ENCODE measurements at regions not wholly inside any gene's neighbourhood (a gene's known extent, or its start where the extent isn't known, plus 50 kb on each side); places are given as distances from the start of the nearest gene placed in this dataset.
A peak's percentile ranks its signal among the peaks of the same experiment; 100 is the strongest.

DNA sequence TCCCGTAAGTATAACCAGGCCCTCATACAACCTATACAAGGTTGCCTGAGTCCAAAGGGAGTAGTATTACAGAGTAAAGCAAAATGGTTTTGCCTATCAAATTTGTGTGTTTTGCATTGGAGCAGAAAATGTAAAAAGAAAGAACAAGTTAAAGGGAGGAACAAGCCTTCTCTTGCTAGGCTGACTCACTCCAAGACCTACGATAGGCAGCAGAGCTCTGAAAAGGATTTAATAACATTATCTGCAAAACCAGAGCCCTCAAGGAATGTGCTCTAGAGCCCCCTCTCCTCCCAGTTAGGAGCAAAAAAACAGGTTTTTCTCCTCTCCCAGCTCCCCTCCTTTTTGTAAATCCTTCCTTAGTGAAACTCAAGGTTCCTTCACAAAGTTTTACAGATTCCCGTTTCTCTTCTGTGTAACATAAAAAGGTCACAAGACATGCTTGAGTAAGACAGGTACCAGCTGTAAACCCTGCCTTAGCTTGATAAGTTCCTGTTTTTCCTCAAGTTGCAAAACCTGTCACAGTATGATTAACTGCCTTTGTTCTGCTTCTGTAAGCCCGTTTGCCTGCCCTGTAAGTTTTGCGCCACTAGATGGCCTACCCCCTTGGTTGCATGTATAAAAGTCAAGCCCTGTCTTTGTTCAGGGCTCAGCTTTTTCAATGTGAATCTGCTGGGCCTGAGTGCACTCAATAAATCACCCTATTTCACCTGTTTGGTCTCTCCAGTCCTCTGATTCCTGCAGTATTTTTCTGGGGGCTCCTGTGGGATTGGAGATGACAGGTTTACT, 498.2 kb downstream of the KCNA4 start:
- H2AFZ ChIP-seq (ENCODE audit: low read depth, low read length) = no peak overlapping the region
- H3K79me2 ChIP-seq (ENCODE audit: insufficient read depth, low read length) = no peaks in the 10 kb centered on the region
- no peaks in the 10 kb centered on the region for H3K36me3 Mint-ChIP-seq (ENCODE audit: low read depth, unreplicated experiment)
- H4K20me1 ChIP-seq (ENCODE audit: insufficient read depth, low read length) = no peaks in the 10 kb centered on the region
- H3K4me3 ChIP-seq (ENCODE audit: insufficient read depth, low read depth, low read length) = no peak overlapping the region
- no peak overlapping the region for H3K4me3 Mint-ChIP-seq (ENCODE audit: unreplicated experiment)
- peaks cover 15% of the 10 kb centered on the region for H3K9me3 Mint-ChIP-seq (ENCODE audit: unreplicated experiment)
- no peak for TF ChIP-seq EZH2 (IDR thresholded peaks at IDR 0.05; ENCODE audit: insufficient read depth, low read length)
- TF ChIP-seq, protein P1, sequence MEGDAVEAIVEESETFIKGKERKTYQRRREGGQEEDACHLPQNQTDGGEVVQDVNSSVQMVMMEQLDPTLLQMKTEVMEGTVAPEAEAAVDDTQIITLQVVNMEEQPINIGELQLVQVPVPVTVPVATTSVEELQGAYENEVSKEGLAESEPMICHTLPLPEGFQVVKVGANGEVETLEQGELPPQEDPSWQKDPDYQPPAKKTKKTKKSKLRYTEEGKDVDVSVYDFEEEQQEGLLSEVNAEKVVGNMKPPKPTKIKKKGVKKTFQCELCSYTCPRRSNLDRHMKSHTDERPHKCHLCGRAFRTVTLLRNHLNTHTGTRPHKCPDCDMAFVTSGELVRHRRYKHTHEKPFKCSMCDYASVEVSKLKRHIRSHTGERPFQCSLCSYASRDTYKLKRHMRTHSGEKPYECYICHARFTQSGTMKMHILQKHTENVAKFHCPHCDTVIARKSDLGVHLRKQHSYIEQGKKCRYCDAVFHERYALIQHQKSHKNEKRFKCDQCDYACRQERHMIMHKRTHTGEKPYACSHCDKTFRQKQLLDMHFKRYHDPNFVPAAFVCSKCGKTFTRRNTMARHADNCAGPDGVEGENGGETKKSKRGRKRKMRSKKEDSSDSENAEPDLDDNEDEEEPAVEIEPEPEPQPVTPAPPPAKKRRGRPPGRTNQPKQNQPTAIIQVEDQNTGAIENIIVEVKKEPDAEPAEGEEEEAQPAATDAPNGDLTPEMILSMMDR (IDR thresholded peaks at IDR 0.05; ENCODE audit: insufficient read depth, low read depth, low read length) = peak; percentile 4
- no peaks in the 10 kb centered on the region for H3K36me3 ChIP-seq (ENCODE audit: insufficient read depth, low read length)
- H3K27me3 ChIP-seq (ENCODE audit: insufficient read depth, low read length) = no peaks in the 10 kb centered on the region
- no peak overlapping the region for H3K9ac ChIP-seq (ENCODE audit: low read length)
- H3K4me2 ChIP-seq (ENCODE audit: low read length) = no peak overlapping the region
- no peak overlapping the region for H3K27ac ChIP-seq (ENCODE audit: low read depth, low read length)
- FAIRE-seq = no peak
- no peaks in the 10 kb centered on the region for H3K4me1 ChIP-seq (ENCODE audit: insufficient read depth, low read length)
- no peak for DNase-seq (ENCODE audit: low read depth)
- H3K9me3 ChIP-seq (ENCODE audit: insufficient read depth, low read depth, low read length) = no peaks in the 10 kb centered on the region
- H3K27me3 Mint-ChIP-seq (ENCODE audit: low read depth, unreplicated experiment) = no peaks in the 10 kb centered on the region
- H3K27ac Mint-ChIP-seq (ENCODE audit: unreplicated experiment) = no peak overlapping the region
- H3K4me1 Mint-ChIP-seq (ENCODE audit: low read depth, unreplicated experiment) = no peaks in the 10 kb centered on the region

DNA sequence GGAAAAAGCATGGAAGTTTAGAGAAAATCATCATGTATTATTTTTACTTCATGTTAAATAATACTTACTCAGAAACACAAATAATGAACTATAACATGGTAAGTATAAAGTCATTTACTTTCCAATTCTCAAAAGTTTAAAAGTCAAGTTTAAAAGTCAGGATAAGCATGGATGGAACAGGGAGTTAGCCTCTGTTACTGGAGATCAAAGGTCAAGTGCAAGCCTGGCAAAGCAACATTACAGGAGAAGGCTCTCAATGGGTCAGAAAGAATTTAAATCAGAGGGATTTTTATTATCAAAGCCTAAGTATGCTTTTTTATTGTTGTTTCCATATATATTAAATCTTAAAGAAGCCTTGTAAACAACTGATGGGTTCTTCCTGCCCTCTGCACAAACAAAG, 505.4 kb downstream of the KCNA4 start:
- Mint-ChIP-seq H3K4me1 (ENCODE audit: low read depth, unreplicated experiment) (no peaks in the 10 kb centered on the region), H3K27me3 (ENCODE audit: low read depth, unreplicated experiment) (no peaks in the 10 kb centered on the region), H3K27ac (ENCODE audit: unreplicated experiment) (no peak overlapping the region), H3K9me3 (ENCODE audit: unreplicated experiment) (no peaks in the 10 kb centered on the region), H3K4me3 (ENCODE audit: unreplicated experiment) (no peak overlapping the region), H3K36me3 (ENCODE audit: low read depth, unreplicated experiment) (no peaks in the 10 kb centered on the region)
- no peak for DNase-seq (ENCODE audit: low read depth)
- Histone ChIP-seq H3K9me3 (ENCODE audit: insufficient read depth, low read depth, low read length) (no peaks in the 10 kb centered on the region), H3K4me2 (ENCODE audit: low read length) (no peak overlapping the region), H3K9ac (ENCODE audit: low read length) (no peak overlapping the region), H4K20me1 (ENCODE audit: insufficient read depth, low read length) (no peaks in the 10 kb centered on the region), H3K27me3 (ENCODE audit: insufficient read depth, low read length) (no peaks in the 10 kb centered on the region), H3K27ac (ENCODE audit: low read depth, low read length) (no peak overlapping the region), H3K4me1 (ENCODE audit: insufficient read depth, low read length) (no peaks in the 10 kb centered on the region), H3K36me3 (ENCODE audit: insufficient read depth, low read length) (no peaks in the 10 kb centered on the region), H3K79me2 (ENCODE audit: insufficient read depth, low read length) (no peaks in the 10 kb centered on the region), H3K4me3 (ENCODE audit: insufficient read depth, low read depth, low read length) (no peak overlapping the region), H2AFZ (ENCODE audit: low read depth, low read length) (no peak overlapping the region)
- FAIRE-seq = no peak
- TF ChIP-seq EZH2 (IDR thresholded peaks at IDR 0.05; ENCODE audit: insufficient read depth, low read length) = no peak
- TF ChIP-seq, protein P1 (IDR thresholded peaks at IDR 0.05; ENCODE audit: insufficient read depth, low read depth, low read length) = no peak

DNA sequence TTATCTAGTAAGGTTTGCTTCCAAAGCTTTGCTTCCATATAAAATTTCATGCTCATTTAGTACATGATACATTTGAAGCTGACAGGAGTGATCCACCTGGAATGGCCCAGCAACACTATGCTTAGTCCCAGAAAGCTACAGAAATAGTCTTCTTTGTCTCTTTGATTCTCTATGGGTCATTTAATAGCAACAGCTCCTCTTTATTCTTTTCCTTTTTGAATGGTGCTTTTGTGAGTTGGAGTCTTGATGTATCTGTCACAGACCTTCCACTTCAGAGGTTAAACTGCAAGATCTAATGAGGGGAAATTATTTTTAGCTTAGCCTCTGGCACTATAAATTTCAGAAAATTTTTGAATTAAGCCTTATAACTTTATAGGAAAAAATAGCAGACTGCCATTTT, 509.5 kb downstream of the KCNA4 start:
- H3K4me3 ChIP-seq (ENCODE audit: insufficient read depth, low read depth, low read length) = no peak overlapping the region
- H3K27me3 ChIP-seq (ENCODE audit: insufficient read depth, low read length) = no peaks in the 10 kb centered on the region
- H3K4me2 ChIP-seq (ENCODE audit: low read length) = no peak overlapping the region
- Mint-ChIP-seq H3K27ac (ENCODE audit: unreplicated experiment) (no peak overlapping the region), H3K36me3 (ENCODE audit: low read depth, unreplicated experiment) (no peaks in the 10 kb centered on the region), H3K4me1 (ENCODE audit: low read depth, unreplicated experiment) (peaks cover 5% of the 10 kb centered on the region), H3K27me3 (ENCODE audit: low read depth, unreplicated experiment) (no peaks in the 10 kb centered on the region), H3K9me3 (ENCODE audit: unreplicated experiment) (no peaks in the 10 kb centered on the region), H3K4me3 (ENCODE audit: unreplicated experiment) (no peak overlapping the region)
- H3K9me3 ChIP-seq (ENCODE audit: insufficient read depth, low read depth, low read length) = no peaks in the 10 kb centered on the region
- H3K4me1 ChIP-seq (ENCODE audit: insufficient read depth, low read length) = no peaks in the 10 kb centered on the region
- H3K36me3 ChIP-seq (ENCODE audit: insufficient read depth, low read length) = no peaks in the 10 kb centered on the region
- H4K20me1 ChIP-seq (ENCODE audit: insufficient read depth, low read length) = no peaks in the 10 kb centered on the region
- DNase-seq (ENCODE audit: low read depth) (no peak), FAIRE-seq (no peak)
- no peak overlapping the region for H3K9ac ChIP-seq (ENCODE audit: low read length)
- TF ChIP-seq, protein P1 (IDR thresholded peaks at IDR 0.05; ENCODE audit: insufficient read depth, low read depth, low read length) = no peak
- no peak for TF ChIP-seq EZH2 (IDR thresholded peaks at IDR 0.05; ENCODE audit: insufficient read depth, low read length)
- no peak overlapping the region for H2AFZ ChIP-seq (ENCODE audit: low read depth, low read length)
- H3K79me2 ChIP-seq (ENCODE audit: insufficient read depth, low read length) = no peaks in the 10 kb centered on the region
- no peak overlapping the region for H3K27ac ChIP-seq (ENCODE audit: low read depth, low read length)
